H1 (cell line): ENCODE measurements at regions not wholly inside any gene's neighbourhood (a gene's known extent, or its start where the extent isn't known, plus 50 kb on each side); places are given as distances from the start of the nearest gene placed in this dataset.

Experiments used
- CTCF ChIA-PET: fragments of 300-600 bp; sonication (Branson Sonifier 250); formaldehyde crosslinking; loops from one replicate; lab custom pipeline; 2021; ENCODE audit not compliant: partially characterized antibody; lab: Charles Lee
- POLR2A ChIA-PET: fragments of 300-600 bp; sonication (Branson Sonifier 250); formaldehyde crosslinking; loops from one replicate; lab custom pipeline; 2021; ENCODE audit warnings: inconsistent platforms; ENCODE audit not compliant: partially characterized antibody; lab: Charles Lee
- DNase-seq, 2 experiments: peaks; one replicate each; pipeline versions ENCODE4 v3.0.0 to v3.0.0-alpha.2; 2010 to 2022; ENCODE audit warnings: low spot score in 2 of 2, low read depth in 1 of 2, mixed read lengths in 1 of 2
- FAIRE-seq: peaks from 2 replicates; lab custom pipeline; 2011; peaks lifted over from hg19 to GRCh38; lab: Jason Lieb, UNC
- H2AFZ ChIP-seq: 2 replicates; pipeline ENCODE4 v1.8.1; 2012; ENCODE audit warnings: low read length, inconsistent platforms
- H2AK5ac ChIP-seq: 2 replicates; pipeline ENCODE4 v1.6.1; 2013; ENCODE audit warnings: low read depth, low read length
- H2BK120ac ChIP-seq: replicated peaks from 2 replicates; pipeline ENCODE3; 2013; ENCODE audit warnings: low read depth, low read length, inconsistent platforms
- H2BK12ac ChIP-seq: 2 replicates; pipeline ENCODE4 v1.6.1; 2013; ENCODE audit warnings: low read depth, low read length
- H2BK15ac ChIP-seq: 2 replicates; pipeline ENCODE4 v1.6.1; 2013; ENCODE audit warnings: low read length
- H2BK20ac ChIP-seq: 2 replicates; pipeline ENCODE4 v1.6.1; 2013; ENCODE audit warnings: low read length
- H2BK5ac ChIP-seq: 2 replicates; pipeline ENCODE4 v1.6.1; 2013; ENCODE audit warnings: low read depth, low read length
- H3K14ac ChIP-seq: 2 replicates; pipeline ENCODE4 v1.6.1; 2013; ENCODE audit warnings: inconsistent platforms; ENCODE audit not compliant: insufficient read length
- H3K18ac ChIP-seq: 2 replicates; pipeline ENCODE4 v1.6.1; 2013; ENCODE audit warnings: low read length; ENCODE audit errors: extremely low read depth
- H3K23ac ChIP-seq: 2 replicates; pipeline ENCODE4 v1.6.1; 2013; ENCODE audit warnings: inconsistent platforms; ENCODE audit not compliant: insufficient read length
- H3K23me2 ChIP-seq: 2 replicates; pipeline ENCODE4 v1.6.1; 2013; ENCODE audit warnings: low read depth, low read length
- H3K27ac ChIP-seq: 2 replicates; pipeline ENCODE4 v1.6.1; 2011; ENCODE audit warnings: low read depth, low read length, inconsistent platforms
- H3K27me3 ChIP-seq, 4 experiments: replicated peaks in 1 of 4; 1 replicate in 1 of 4; 2 replicates in 3 of 4; pipeline versions ENCODE4 v1.6.1 to v1.8.1; 2011 to 2013; ENCODE audit warnings: low read length in 3 of 4, mild to moderate bottlenecking in 3 of 4, inconsistent platforms in 2 of 4, mixed read lengths in 2 of 4, moderate library complexity in 1 of 4; ENCODE audit not compliant: control insufficient read depth in 3 of 4, insufficient read depth in 3 of 4; ENCODE audit errors: extremely low read depth in 1 of 4
- H3K36me3 ChIP-seq, 4 experiments: 2 replicates each; pipeline versions ENCODE4 v1.6.1 to v1.8.1; 2011 to 2013; ENCODE audit warnings: mild to moderate bottlenecking in 4 of 4, low read length in 3 of 4, moderate library complexity in 2 of 4, control low read depth in 1 of 4, inconsistent platforms in 1 of 4; ENCODE audit not compliant: insufficient read depth in 4 of 4, control insufficient read depth in 2 of 4
- H3K4ac ChIP-seq: replicated peaks from 2 replicates; pipeline ENCODE3; 2013; ENCODE audit warnings: low read length, low read depth, mixed read lengths, inconsistent platforms; ENCODE audit not compliant: insufficient read length
- H3K4me1 ChIP-seq, 4 experiments: replicated peaks in 1 of 4; 1 replicate in 1 of 4; 2 replicates in 3 of 4; pipeline versions ENCODE4 v1.6.1 to v1.8.1; 2011 to 2013; ENCODE audit warnings: low read length in 3 of 4, inconsistent platforms in 2 of 4, mixed read lengths in 1 of 4; ENCODE audit not compliant: insufficient read depth in 4 of 4, control insufficient read depth in 3 of 4
- H3K4me2 ChIP-seq, 2 experiments: 2 replicates each; pipeline versions ENCODE4 v1.6.1 to v1.8.1; 2011 to 2013; ENCODE audit warnings: low read depth in 2 of 2, low read length in 2 of 2, control low read depth in 1 of 2, inconsistent platforms in 1 of 2, mild to moderate bottlenecking in 1 of 2; ENCODE audit not compliant: insufficient read depth in 1 of 2
- H3K4me3 ChIP-seq, 4 experiments: fragments of 200-600, 300-600 bp in 1 of 4; sonication (generic), shearing (Covaris generic), sonication (Bioruptor Twin) in 1 of 4; 2 replicates each; pipeline versions ENCODE4 v1.5.1 to v1.8.1; 2011 to 2016; ENCODE audit warnings: low read length in 4 of 4, low read depth in 3 of 4, control low read depth in 2 of 4, inconsistent platforms in 2 of 4, mild to moderate bottlenecking in 2 of 4, mixed read lengths in 1 of 4, moderate library complexity in 1 of 4; ENCODE audit not compliant: insufficient read depth in 2 of 4; ENCODE audit errors: extremely low read depth in 1 of 4
- H3K56ac ChIP-seq: replicated peaks from 2 replicates; pipeline ENCODE3; 2013; ENCODE audit warnings: low read depth, mild to moderate bottlenecking, mixed read lengths, low read length, inconsistent platforms; ENCODE audit not compliant: insufficient read length
- H3K79me1 ChIP-seq: 2 replicates; pipeline ENCODE4 v1.6.1; 2013; ENCODE audit warnings: low read depth, low read length, control low read depth
- H3K79me2 ChIP-seq, 2 experiments: 2 replicates each; pipeline versions ENCODE4 v1.6.1 to v1.8.1; 2012 to 2013; ENCODE audit warnings: low read length in 2 of 2, mild to moderate bottlenecking in 2 of 2, inconsistent platforms in 1 of 2; ENCODE audit not compliant: insufficient read depth in 2 of 2, control insufficient read depth in 1 of 2
- H3K9ac ChIP-seq, 4 experiments: replicated peaks in 1 of 4; 1 replicate in 1 of 4; 2 replicates in 3 of 4; pipeline versions ENCODE4 v1.6.1 to v1.8.1; 2011 to 2013; ENCODE audit warnings: low read depth in 3 of 4, low read length in 3 of 4, control low read depth in 2 of 4, mild to moderate bottlenecking in 2 of 4, moderate library complexity in 2 of 4, inconsistent platforms in 1 of 4; ENCODE audit errors: extremely low read depth in 1 of 4
- H3K9me3 ChIP-seq, 2 experiments: 2 replicates each; pipeline versions ENCODE4 v1.6.1 to v1.8.1; 2012 to 2013; ENCODE audit warnings: mild to moderate bottlenecking in 2 of 2, moderate library complexity in 2 of 2, control low read depth in 1 of 2, inconsistent platforms in 1 of 2, low read depth in 1 of 2, low read length in 1 of 2, mixed read lengths in 1 of 2; ENCODE audit not compliant: insufficient read depth in 2 of 2
- H4K20me1 ChIP-seq, 2 experiments: replicated peaks in 1 of 2; 2 replicates each; pipeline versions ENCODE3 to v1.8.1; 2011 to 2013; ENCODE audit warnings: inconsistent platforms in 2 of 2, low read length in 2 of 2, mild to moderate bottlenecking in 1 of 2; ENCODE audit not compliant: insufficient read depth in 2 of 2, control insufficient read depth in 1 of 2
- H4K5ac ChIP-seq: 2 replicates; pipeline ENCODE4 v1.6.1; 2013; ENCODE audit warnings: low read length, low read depth, mixed read lengths, inconsistent platforms; ENCODE audit not compliant: insufficient read length
- H4K8ac ChIP-seq: 2 replicates; pipeline ENCODE4 v1.8.0; 2013; ENCODE audit warnings: mild to moderate bottlenecking, moderate library complexity, low read length, inconsistent platforms; ENCODE audit not compliant: insufficient read depth; ENCODE audit errors: extremely low read depth
- H4K91ac ChIP-seq: replicated peaks from 2 replicates; pipeline ENCODE3; 2013; ENCODE audit warnings: low read length, mixed read lengths, inconsistent platforms; ENCODE audit not compliant: insufficient read length
- ASH2L ChIP-seq: fragments of 200-600, 300-600 bp; sonication (generic); IDR thresholded peaks from one replicate; pipeline ENCODE4 v1.7.1; 2017; ENCODE audit warnings: low read length
- BRCA1 ChIP-seq: IDR thresholded peaks from 2 replicates; pipeline ENCODE4 v1.6.1; 2012; ENCODE audit warnings: low read depth, low read length, improper control_type of control experiment
- CEBPB ChIP-seq: IDR thresholded peaks from 2 replicates; pipeline ENCODE4 v1.6.1; 2012; ENCODE audit warnings: low read depth, low read length
- GABPA ChIP-seq: IDR thresholded peaks from 2 replicates; pipeline ENCODE4 v1.6.1; 2011; ENCODE audit warnings: mild to moderate bottlenecking, low read length, moderate library complexity, borderline replicate concordance; ENCODE audit not compliant: insufficient read depth
- HDAC2 ChIP-seq, 2 experiments: fragments of 300-600 bp in 1 of 2; sonication (generic) in 1 of 2; IDR thresholded peaks; 2 replicates each; pipeline ENCODE4 v1.6.1; 2011 to 2012; ENCODE audit warnings: low read depth in 2 of 2, low read length in 2 of 2, mild to moderate bottlenecking in 2 of 2, moderate library complexity in 2 of 2, borderline replicate concordance in 1 of 2, inconsistent platforms in 1 of 2
- PHF8 ChIP-seq: fragments of 200-600 bp; sonication (generic); conservative IDR thresholded peaks from 2 replicates; pipeline ENCODE4 v1.7.1; 2012; ENCODE audit warnings: low read depth, mild to moderate bottlenecking, inconsistent platforms, low read length, moderate library complexity
- SP4 ChIP-seq: IDR thresholded peaks from 2 replicates; pipeline ENCODE4 v1.6.1; 2012; ENCODE audit warnings: low read length, inconsistent platforms
- WGBS, 2 experiments: shearing (Covaris generic) in 1 of 2; methylation state at CpG; one replicate each; pipeline versions ENCODE4 v1.1.6 to v1.1.7; 2013 to 2015; ENCODE audit warnings: low lambda C conversion rate in 2 of 2, mixed read lengths in 2 of 2, inconsistent platforms in 1 of 2, low coverage in 1 of 2, missing lambda C conversion rate in 1 of 2; ENCODE audit not compliant: insufficient replicate concordance in 2 of 2, insufficient coverage in 1 of 2, insufficient read length in 1 of 2; ENCODE audit errors: extremely low coverage in 1 of 2, missing lambda C conversion rate in 1 of 2; 5-methylcytosine and 5-hydroxymethylcytosine counted together

GRCh38 chr9:17859228-17859627 is 280.4 kb downstream of the SH3GL2 start:
- Histone ChIP-seq H3K14ac (no peak overlapping the region), H3K23ac (no peak overlapping the region), H2BK20ac (no peak overlapping the region), H3K4me3 (no peak overlapping the region), H3K9ac (no peak overlapping the region), H3K4me1 (no peaks in the 10 kb centered on the region), H3K27me3 (no peaks in the 10 kb centered on the region; a peak in 1 of 7 replicates), H3K4me2 (no peak overlapping the region), H2BK120ac (no peak overlapping the region), H4K8ac (no peak overlapping the region), H3K79me2 (no peaks in the 10 kb centered on the region), H2AK5ac (no peak overlapping the region), H2AFZ (no peak overlapping the region), H3K23me2 (no peaks in the 10 kb centered on the region), H2BK12ac (no peak overlapping the region), H3K36me3 (no peaks in the 10 kb centered on the region), H3K9me3 (no peaks in the 10 kb centered on the region), H3K79me1 (no peaks in the 10 kb centered on the region), H3K27ac (no peak overlapping the region), H4K20me1 (no peaks in the 10 kb centered on the region), H3K4ac (no peak overlapping the region), H4K5ac (no peak overlapping the region), H3K56ac (no peak overlapping the region), H2BK5ac (no peak overlapping the region), H2BK15ac (no peak overlapping the region), H4K91ac (no peak overlapping the region), H3K18ac (no peak overlapping the region)
- ChIA-PET POLR2A (no interaction called here), CTCF (interaction anchor here (0.9 to 1.4 kb wide), 3 partner anchors 8 to 76 kb away, joined by 3 to 5 read pairs (median 3); no protein-coding TSS in a partner anchor)
- no peak for TF ChIP-seq SP4
- no peak for TF ChIP-seq CEBPB
- TF ChIP-seq HDAC2 (IDR thresholded peaks at IDR 0.05; ENCODE audit: borderline replicate concordance in 1 of 2, low read depth in 2 of 2, low read length in 2 of 2) = no peak
- no peak for TF ChIP-seq ASH2L
- no peak for TF ChIP-seq BRCA1
- no peak for TF ChIP-seq GABPA
- no peak for TF ChIP-seq PHF8
- DNase-seq = no peak
- FAIRE-seq = no peak
- 91% methylated on average over 3 of the region's 3 CpGs; no CpG with 5 or more reads in 1 of the 2 experiments for WGBS, 2 experiments
